ENCODE measurements at regions not wholly inside any gene's neighbourhood (a gene's known extent, or its start where the extent isn't known, plus 50 kb on each side); places are given as distances from the start of the nearest gene placed in this dataset.

DNA sequence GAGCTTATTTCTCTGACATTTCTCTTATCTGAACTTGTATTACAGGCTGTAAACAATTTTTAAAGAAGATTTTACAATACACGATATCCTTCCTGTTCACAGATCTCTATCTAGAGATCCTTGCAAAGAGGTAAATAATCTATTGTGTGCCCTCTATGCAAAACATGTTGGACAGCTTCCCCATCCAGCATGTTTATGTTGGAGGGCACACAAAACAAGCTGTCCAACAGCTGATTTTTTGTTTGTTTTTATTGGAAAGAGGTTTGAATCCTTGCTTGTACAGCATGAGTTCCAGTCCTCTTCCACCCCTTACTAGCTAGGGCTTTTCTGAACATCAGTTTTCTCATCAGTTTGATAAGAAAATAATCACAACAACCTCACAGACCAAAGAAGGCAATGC lies 62.3 kb upstream of the SYNDIG1 start:
- no peaks in the 10 kb centered on the region for H3K27me3 Mint-ChIP-seq (ENCODE audit: unreplicated experiment)
- H3K4me1 Mint-ChIP-seq (ENCODE audit: low read depth, unreplicated experiment) = no peaks in the 10 kb centered on the region

DNA sequence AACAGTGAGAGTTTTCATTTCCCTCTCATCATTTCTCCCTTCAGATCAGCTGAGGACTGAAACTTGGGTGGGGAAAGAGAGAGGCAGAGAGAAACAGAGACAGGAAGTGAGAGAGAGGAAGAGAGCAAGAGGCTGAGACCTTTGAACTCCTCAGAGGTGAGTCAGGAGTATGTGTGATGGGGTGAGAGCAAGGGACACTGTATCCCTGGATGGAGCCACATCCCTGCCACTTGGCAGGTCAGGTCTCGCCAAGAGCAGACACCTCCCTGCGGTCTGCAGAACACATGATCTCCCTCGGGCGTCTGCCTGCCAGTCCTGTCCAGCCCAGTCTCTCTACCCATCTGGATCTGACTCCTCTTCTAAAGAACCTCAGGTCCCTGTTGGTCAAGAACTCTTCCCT lies 62.7 kb upstream of the SYNDIG1 start:
- no peak overlapping the region for H3K4me3 Mint-ChIP-seq (ENCODE audit: unreplicated experiment)
- H3K9me3 Mint-ChIP-seq (ENCODE audit: unreplicated experiment) = no peaks in the 10 kb centered on the region
- no peak for DNase-seq
- no peak overlapping the region for H3K27ac Mint-ChIP-seq (ENCODE audit: unreplicated experiment)
- TF ChIP-seq, protein P1, sequence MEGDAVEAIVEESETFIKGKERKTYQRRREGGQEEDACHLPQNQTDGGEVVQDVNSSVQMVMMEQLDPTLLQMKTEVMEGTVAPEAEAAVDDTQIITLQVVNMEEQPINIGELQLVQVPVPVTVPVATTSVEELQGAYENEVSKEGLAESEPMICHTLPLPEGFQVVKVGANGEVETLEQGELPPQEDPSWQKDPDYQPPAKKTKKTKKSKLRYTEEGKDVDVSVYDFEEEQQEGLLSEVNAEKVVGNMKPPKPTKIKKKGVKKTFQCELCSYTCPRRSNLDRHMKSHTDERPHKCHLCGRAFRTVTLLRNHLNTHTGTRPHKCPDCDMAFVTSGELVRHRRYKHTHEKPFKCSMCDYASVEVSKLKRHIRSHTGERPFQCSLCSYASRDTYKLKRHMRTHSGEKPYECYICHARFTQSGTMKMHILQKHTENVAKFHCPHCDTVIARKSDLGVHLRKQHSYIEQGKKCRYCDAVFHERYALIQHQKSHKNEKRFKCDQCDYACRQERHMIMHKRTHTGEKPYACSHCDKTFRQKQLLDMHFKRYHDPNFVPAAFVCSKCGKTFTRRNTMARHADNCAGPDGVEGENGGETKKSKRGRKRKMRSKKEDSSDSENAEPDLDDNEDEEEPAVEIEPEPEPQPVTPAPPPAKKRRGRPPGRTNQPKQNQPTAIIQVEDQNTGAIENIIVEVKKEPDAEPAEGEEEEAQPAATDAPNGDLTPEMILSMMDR (IDR thresholded peaks at IDR 0.05; ENCODE audit: partially characterized antibody, unreplicated experiment) = no peak
- no peaks in the 10 kb centered on the region for H3K27me3 Mint-ChIP-seq (ENCODE audit: unreplicated experiment)
- H3K36me3 Mint-ChIP-seq (ENCODE audit: unreplicated experiment) = no peaks in the 10 kb centered on the region
- H3K4me1 Mint-ChIP-seq (ENCODE audit: low read depth, unreplicated experiment) = no peaks in the 10 kb centered on the region

More for the DNA sequence above, 62.3 kb upstream of the SYNDIG1 start:
- H3K36me3 Mint-ChIP-seq (ENCODE audit: unreplicated experiment) = no peaks in the 10 kb centered on the region
- DNase-seq = no peak
- no peak overlapping the region for H3K27ac Mint-ChIP-seq (ENCODE audit: unreplicated experiment)
- H3K9me3 Mint-ChIP-seq (ENCODE audit: unreplicated experiment) = no peaks in the 10 kb centered on the region
- H3K4me3 Mint-ChIP-seq (ENCODE audit: unreplicated experiment) = no peak overlapping the region
- TF ChIP-seq, protein P1 (IDR thresholded peaks at IDR 0.05; ENCODE audit: partially characterized antibody, unreplicated experiment) = no peak

DNA sequence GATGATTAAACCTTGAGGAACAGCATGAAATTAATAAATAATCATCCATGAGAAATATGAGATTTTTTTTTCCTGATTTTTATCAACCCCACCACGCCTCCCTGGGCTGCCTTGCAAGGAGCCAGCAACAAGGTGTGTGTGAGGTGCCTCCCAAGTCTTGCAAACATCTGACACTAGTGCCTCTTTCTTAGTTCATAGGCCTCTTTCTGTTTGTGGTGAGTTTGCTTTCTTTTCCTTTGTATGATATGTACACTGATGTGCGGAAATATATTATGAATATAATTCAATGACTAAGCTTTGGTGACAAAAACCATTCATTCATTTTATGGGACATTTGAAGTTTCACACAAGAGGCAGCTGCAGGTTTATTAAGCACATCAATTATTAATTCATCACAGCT lies 63.2 kb upstream of the SYNDIG1 start:
- H3K36me3 Mint-ChIP-seq (ENCODE audit: unreplicated experiment) = no peaks in the 10 kb centered on the region
- no peak for DNase-seq
- no peaks in the 10 kb centered on the region for H3K4me1 Mint-ChIP-seq (ENCODE audit: low read depth, unreplicated experiment)
- no peak overlapping the region for H3K27ac Mint-ChIP-seq (ENCODE audit: unreplicated experiment)
- no peak overlapping the region for H3K4me3 Mint-ChIP-seq (ENCODE audit: unreplicated experiment)
- no peaks in the 10 kb centered on the region for H3K9me3 Mint-ChIP-seq (ENCODE audit: unreplicated experiment)
- TF ChIP-seq, protein P1 (IDR thresholded peaks at IDR 0.05; ENCODE audit: partially characterized antibody, unreplicated experiment) = no peak
- H3K27me3 Mint-ChIP-seq (ENCODE audit: unreplicated experiment) = no peaks in the 10 kb centered on the region

DNA sequence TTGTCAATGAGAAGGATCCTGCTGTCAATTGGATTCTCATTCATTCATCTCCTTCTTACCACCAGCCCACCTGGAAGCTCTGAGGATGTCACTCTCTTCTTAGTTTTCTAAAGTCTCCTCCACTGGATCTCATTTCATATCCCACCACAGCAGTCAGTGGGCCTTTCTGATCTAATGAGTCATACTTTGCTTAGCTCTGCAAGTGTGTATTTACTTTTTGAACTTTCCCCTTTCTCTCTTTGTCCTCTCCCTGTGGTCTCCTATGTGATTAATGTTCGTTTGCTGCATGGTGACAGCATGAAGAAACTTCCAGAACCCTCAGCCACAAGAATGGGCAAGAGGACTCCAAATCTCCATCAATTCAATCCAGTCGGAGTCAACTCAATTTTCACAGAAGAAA lies 63.6 kb upstream of the SYNDIG1 start:
- Mint-ChIP-seq H3K4me1 (ENCODE audit: low read depth, unreplicated experiment) (no peaks in the 10 kb centered on the region), H3K9me3 (ENCODE audit: unreplicated experiment) (no peaks in the 10 kb centered on the region), H3K36me3 (ENCODE audit: unreplicated experiment) (peaks cover 3% of the 10 kb centered on the region), H3K27ac (ENCODE audit: unreplicated experiment) (no peak overlapping the region), H3K4me3 (ENCODE audit: unreplicated experiment) (no peak overlapping the region), H3K27me3 (ENCODE audit: unreplicated experiment) (no peaks in the 10 kb centered on the region)
- DNase-seq = no peak
- TF ChIP-seq, protein P1 (IDR thresholded peaks at IDR 0.05; ENCODE audit: partially characterized antibody, unreplicated experiment) = no peak

DNA sequence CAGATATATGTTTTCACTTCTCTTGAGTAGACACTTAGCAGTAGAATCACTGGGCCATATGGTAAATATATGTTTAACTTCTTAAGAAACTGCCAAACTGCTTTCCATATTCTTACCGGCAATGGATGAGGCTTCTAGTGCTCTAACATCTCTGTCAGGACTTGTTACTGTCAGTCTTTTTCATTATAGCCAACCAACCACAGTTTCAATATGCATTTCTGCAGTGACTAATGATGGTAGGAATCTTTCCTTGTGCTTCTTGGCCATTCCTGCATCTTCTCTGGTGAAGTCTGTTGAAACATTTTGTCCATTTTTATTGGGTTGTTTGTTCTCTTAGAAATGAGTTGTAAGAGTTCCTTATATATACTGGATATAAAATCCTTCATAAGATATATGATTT lies 66.0 kb upstream of the SYNDIG1 start:
- H3K27me3 Mint-ChIP-seq (ENCODE audit: unreplicated experiment) = no peaks in the 10 kb centered on the region
- H3K4me3 Mint-ChIP-seq (ENCODE audit: unreplicated experiment) = no peak overlapping the region
- no peak for DNase-seq
- H3K36me3 Mint-ChIP-seq (ENCODE audit: unreplicated experiment) = peaks cover 7% of the 10 kb centered on the region
- H3K9me3 Mint-ChIP-seq (ENCODE audit: unreplicated experiment) = no peaks in the 10 kb centered on the region
- no peaks in the 10 kb centered on the region for H3K4me1 Mint-ChIP-seq (ENCODE audit: low read depth, unreplicated experiment)
- TF ChIP-seq, protein P1 (IDR thresholded peaks at IDR 0.05; ENCODE audit: partially characterized antibody, unreplicated experiment) = no peak
- no peak overlapping the region for H3K27ac Mint-ChIP-seq (ENCODE audit: unreplicated experiment)
